Raji (cell line): ENCODE measurements at regions not wholly inside any gene's neighbourhood (a gene's known extent, or its start where the extent isn't known, plus 50 kb on each side); places are given as distances from the start of the nearest gene placed in this dataset.

ENCODE experiments used
- POLR2A ChIP-seq: IDR thresholded peaks from 2 replicates; pipeline ENCODE4 v1.6.1; 2011; ENCODE audit warnings: low read depth, low read length, control low read depth; ENCODE audit not compliant: insufficient read depth

GRCh38 chrX:13110433-13111324 lies 66.3 kb upstream of the FAM9C start:
- no peak for TF ChIP-seq POLR2A

- TF ChIP-seq POLR2A, result no peak
Observed at GRCh38 chrX:13109817-13110216, 65.4 kb upstream of the FAM9C start.

- TF ChIP-seq POLR2A, result no peak
Observed at GRCh38 chrX:13103914-13104274, 59.5 kb upstream of the FAM9C start.

GRCh38 chrX:13103188-13103913 lies 58.9 kb upstream of the FAM9C start:
- no peak for TF ChIP-seq POLR2A

- no peak for TF ChIP-seq POLR2A
Observed at GRCh38 chrX:13102636-13103035, 58.2 kb upstream of the FAM9C start.

GRCh38 chrX:13101441-13102139 lies 57.2 kb upstream of the FAM9C start:
- no peak for TF ChIP-seq POLR2A

GRCh38 chrX:13099121-13099520 lies 54.7 kb upstream of the FAM9C start:
- no peak for TF ChIP-seq POLR2A

GRCh38 chrX:13096728-13097127 lies 52.3 kb upstream of the FAM9C start:
- no peak for TF ChIP-seq POLR2A

- no peak for TF ChIP-seq POLR2A
Observed at GRCh38 chrX:13094828-13095341, 50.5 kb upstream of the FAM9C start.

- no peak for TF ChIP-seq POLR2A
Observed at GRCh38 chrX:13094374-13094773, 50.0 kb upstream of the FAM9C start.
